Smooth muscle cell of the brain vasculature (primary cell): ENCODE measurements at regions not wholly inside any gene's neighbourhood (a gene's known extent, or its start where the extent isn't known, plus 50 kb on each side); places are given as distances from the start of the nearest gene placed in this dataset.
A peak's percentile ranks its signal among the peaks of the same experiment; 100 is the strongest.

Experiments
- DNase-seq: peaks from one replicate; pipeline ENCODE4 v3.0.0-alpha.2; 2012; ENCODE audit warnings: low read depth, low spot score

DNA sequence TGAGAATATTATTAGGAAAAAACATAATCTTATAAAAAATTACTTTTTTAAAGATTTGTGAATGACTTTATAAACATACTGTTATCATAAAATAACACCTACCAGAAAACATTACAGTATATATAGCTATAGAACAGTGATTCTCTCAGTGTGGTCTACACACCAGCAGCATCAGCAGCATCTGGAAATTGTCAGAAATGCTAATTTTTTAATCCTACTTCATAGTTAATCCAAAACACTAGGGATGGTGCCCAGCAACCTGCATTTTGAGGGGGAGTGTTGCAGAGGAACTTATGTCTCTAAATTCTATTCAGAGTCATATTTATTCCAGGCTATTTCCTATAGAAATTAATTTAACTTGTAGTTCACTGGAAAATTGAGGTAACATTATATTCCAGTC lies 1107.8 kb downstream of the IGSF11 start:
- DNase-seq, result no peak

DNA sequence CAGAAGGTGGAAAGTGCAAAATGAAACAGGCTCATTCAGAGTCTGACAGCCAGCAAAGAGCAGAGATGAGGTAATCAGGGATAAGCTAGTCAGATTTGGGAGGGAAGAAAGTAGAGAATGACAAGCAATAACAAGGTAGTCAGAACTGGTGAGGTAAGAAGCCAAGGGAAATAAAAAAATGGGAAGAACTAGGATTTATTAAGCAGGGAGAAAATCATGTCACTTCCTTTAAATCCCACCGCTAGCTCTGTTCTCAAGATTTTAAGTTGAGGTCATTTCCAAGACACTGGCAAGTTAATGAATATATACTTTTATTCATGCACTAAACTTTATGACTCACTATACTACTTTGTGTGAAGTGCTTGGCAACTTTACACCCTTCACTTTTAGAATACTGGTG lies 1106.8 kb downstream of the IGSF11 start:
- DNase-seq, result no peak

DNA sequence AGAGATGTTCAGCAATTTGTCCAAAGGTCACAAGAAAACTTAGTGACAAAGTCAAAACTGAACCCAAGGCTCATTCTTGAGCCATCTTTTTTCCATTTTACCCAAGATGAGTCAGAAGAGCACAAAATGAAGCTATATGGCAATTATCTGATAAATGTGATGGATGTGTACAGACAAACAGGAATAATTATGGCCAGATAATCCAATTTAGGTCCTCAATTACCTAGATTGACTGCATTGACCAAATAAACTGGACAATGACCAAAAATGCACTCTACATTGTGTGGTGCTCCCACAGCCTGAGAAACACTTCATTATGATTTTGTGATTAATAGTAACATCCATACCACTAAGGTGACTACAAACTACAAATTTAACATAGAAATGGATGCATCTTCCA lies 1105.8 kb downstream of the IGSF11 start:
- no peak for DNase-seq

DNA sequence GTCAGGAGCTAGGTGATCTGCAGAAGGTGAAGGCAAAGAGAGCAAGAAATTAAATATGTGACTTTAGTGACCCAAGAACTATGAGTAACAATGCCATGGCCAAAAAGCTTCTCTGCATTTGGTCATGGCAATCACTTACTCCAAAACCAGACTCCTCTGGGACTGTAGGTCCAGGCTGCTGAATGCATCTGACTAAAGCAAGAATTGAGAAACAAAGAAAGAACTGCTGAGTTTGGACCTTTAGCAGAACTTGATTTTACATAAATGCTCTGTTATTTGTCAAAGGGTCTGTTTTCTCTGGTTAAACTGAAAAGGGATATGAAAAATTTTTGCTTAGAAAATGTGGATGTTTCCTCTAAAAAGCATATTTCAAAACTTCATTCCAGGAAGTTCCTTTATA lies 1102.2 kb downstream of the IGSF11 start:
- DNase-seq, result no peak

DNA sequence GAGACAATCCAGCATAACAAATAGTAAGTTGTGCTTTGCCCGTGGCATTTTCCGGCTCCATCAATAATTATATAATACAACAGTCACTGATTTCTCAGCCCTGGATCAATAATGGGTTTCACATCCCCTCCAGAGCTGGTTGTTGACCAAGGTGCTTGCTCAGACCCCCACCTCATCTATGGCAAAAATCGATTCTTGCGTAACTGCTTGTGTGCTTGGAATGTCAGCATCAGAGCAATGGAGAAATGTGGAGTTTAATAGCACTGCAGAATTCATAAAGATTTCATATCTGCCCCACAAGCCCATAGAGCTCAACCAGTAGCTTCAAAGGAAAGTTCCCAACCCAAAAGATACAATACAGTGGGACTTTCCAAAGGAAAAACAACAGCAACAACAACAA lies 1098.5 kb downstream of the IGSF11 start:
- DNase-seq, result no peak

GRCh38 chr3:117938974-117939373 lies 1095.7 kb downstream of the IGSF11 start:
- no peak for DNase-seq

DNA sequence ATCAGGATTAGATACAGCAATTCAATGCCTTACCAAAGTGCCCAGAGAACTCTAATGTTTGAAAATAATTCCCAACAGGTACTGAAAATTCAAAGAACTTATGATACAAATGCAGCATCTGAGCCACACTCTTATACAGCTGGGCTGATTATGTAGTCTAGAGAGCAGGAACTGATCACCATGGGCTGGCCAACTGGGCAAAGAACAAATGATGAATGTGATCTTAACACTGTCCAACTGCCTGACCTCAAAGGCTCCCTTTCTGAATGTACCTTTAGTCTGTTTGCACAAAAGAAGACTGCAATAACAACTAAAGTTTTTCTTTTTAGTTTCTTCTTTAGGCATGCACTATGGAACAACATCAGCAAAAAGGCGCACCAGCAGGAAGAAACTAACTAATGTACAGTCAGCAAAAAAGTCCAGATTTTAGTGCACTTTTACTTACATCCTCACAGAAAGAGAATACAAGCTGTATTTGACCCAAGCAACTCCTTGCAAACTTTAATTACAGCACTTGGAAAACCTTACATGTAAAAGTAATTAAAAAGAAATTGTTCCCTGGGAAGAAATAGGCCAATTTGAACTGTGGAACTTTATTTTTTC lies 1095.1 kb downstream of the IGSF11 start:
- no peak for DNase-seq

- no peak for DNase-seq
These were observed 1093.6 kb downstream of the IGSF11 start for GRCh38 chr3:117941015-117941414.

DNA sequence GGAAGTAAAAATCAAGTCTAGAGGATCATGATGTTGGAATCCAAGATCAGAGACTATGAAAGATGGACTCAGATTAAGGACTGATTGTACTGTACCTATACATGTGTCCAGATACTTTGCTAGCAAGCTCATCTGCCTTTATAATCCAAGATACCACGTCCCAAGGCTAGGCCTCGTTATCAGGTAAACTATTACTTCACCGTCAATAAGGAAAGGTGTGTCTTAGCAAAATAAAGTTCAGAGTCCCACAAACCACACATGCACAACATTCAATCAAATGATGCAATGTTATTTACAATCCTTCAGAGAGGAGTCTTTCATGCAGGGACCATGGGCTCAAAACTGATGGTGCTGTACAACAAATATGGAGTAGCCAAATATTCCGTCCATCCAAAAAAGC lies 1092.9 kb downstream of the IGSF11 start:
- no peak for DNase-seq

DNA sequence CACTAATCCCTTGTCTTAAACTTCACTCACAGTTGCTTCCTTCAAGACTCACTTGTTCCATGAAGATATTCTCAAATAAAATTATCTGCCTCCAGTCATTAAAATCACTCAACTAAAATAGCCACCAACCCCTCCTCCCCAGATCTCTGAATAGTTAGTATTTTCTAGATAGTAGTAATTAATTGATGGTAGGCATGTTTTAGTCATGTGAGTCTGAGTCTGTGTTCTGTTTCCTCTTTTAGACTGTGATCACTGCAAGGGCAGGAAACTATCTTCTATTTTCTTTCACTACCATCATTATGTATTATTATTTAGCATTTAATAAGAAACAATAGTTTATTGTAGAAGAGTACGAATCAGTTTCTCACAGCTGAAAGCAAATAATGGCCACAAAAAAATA lies 1080.5 kb downstream of the IGSF11 start:
- DNase-seq, result no peak

DNA sequence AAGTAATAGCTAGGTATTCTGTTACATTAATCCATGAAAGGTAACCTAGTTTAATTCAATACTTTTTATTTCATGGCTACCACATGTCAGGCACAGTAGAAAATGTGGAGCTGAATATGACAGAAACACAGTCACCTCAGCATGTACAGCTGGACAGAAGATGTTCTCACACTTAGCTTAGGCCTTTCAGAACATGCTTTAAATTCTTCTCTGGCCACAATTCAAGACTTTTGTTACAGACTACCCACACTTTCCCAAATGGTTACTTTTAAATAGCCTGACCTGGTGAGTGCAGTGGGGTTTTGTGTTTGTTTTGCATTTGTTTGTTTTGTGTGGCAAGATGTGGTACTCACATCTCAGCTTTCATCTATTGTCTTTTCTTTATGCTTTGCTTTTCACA lies 1079.5 kb downstream of the IGSF11 start:
- DNase-seq, result no peak

DNA sequence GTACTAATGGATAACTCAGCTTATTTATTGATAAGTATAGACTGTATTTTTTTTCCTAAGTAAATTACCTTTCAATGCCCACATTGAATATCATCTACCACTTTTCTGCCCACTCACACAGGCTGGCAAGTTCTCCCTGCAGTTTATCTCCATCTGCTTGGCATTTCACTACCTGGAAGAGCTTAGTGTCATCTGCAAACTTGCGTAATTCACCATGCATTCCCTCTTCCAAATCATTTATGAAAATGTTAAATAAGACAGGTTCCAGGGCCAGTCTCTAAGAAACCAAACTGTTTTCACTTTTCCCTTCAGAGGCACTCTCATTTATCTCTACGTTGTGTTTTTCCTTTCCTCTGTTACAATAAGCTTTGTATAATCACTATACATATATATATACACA lies 1076.6 kb downstream of the IGSF11 start:
- no peak for DNase-seq

GRCh38 chr3:117962750-117963149 lies 1071.9 kb downstream of the IGSF11 start:
- DNase-seq, result no peak

DNA sequence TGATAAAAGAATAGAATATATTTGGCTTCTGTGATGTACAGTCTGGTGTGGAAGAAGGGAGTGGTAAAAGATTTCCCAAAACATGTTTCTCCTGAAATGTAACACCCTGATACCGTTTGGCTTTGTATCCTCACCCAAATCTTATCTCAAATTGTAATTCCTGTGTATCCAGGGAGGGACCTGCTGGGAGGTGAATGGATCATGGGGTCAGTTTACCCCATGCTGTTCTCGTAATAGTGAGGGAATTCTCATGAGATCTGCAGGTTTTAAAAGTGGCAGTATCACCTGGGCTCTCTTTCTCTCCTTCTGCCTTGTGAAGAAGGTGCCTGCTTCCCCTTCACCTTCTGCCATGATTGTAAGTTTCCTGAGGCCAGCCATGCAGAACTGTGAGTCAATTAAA lies 1070.8 kb downstream of the IGSF11 start:
- DNase-seq, result no peak

GRCh38 chr3:117964814-117965213 lies 1069.8 kb downstream of the IGSF11 start:
- DNase-seq, result no peak

- no peak for DNase-seq
These were observed 1057.0 kb downstream of the IGSF11 start for GRCh38 chr3:117977504-117978228.

DNA sequence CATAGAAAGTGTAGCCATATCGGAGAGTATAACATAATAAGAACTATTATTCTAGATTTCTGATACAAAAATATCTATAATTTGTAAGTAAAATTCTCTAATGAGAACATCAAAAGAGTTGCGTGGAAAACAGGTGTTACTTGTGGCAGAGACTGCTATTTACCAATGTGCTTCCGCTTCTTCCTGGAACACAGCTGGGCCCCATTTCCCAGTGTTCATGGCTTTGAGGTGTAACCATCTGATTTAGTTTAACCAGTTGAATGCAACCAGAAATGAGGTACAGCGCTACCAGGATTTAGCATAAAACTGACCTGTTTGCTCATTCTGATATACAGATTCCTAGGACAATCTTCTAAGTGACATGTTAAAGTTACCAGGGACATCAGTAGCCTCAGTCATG lies 1055.2 kb downstream of the IGSF11 start:
- DNase-seq, result no peak

DNA sequence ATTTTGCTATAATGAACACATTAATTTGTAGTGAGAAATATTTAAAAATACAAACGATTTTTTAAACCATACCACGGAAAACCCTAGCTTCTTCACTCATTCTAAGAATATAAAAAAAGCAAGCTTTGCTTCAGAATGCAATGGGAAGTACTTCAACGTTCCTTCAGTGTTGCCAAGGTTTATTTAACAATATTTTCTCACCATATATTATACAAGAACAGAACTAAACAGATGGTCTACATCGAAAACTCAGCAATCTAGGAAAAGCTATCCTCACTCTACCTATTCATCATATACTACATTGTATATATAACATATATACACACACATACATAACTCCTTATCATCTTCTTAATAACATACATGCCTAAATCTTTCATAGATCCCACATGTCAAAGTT lies 1047.4 kb downstream of the IGSF11 start:
- DNase-seq, result no peak

DNA sequence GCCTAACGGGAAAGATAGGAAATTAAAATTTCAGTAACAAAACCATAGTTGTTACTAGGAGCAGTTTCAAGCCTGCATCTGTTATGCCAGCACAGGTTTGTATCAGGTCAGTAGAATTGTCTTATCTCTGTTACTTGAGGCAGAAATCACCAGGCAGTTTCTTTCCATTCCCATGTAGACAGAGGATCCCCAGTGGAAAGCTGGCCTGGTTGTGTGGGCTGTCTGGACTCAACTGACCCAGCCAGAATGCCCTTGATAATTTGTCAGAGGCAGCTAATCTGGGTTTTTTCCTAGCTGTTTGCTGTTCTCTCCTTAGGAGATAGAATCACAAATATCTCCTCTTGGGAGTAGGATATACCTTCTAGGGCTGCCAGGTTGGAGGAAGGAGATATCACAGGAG lies 1044.7 kb downstream of the IGSF11 start:
- DNase-seq, result no peak

- DNase-seq, result no peak
These were observed 1044.0 kb downstream of the IGSF11 start for GRCh38 chr3:117990627-117991026.

DNA sequence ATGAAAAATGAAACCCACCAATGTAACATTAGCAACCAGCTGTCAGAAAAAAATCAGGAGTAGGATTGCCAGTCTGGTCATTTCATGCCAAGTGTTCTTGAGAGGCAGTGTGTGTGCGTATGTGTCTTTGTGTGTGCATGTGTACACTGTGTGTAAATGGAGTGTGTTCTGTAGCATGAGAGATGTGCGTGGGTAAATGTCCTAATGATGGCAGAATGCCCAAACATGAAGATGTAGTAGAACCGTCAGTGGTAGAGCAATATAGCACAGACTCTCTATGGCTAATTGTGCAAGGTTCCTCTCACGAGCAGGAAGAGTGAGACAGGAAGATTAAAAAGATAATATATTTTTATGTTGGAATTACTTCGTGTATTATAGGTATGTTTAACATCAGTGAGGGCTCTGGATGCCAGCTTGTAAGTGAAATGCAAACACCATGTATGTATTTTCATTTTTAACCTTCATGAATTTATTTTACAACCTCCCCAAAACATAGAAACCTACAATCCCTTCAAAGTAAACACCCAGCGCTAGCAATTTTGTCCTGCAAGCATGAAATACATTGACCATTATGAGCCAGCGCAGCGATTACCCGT lies 1038.7 kb downstream of the IGSF11 start:
- no peak for DNase-seq

DNA sequence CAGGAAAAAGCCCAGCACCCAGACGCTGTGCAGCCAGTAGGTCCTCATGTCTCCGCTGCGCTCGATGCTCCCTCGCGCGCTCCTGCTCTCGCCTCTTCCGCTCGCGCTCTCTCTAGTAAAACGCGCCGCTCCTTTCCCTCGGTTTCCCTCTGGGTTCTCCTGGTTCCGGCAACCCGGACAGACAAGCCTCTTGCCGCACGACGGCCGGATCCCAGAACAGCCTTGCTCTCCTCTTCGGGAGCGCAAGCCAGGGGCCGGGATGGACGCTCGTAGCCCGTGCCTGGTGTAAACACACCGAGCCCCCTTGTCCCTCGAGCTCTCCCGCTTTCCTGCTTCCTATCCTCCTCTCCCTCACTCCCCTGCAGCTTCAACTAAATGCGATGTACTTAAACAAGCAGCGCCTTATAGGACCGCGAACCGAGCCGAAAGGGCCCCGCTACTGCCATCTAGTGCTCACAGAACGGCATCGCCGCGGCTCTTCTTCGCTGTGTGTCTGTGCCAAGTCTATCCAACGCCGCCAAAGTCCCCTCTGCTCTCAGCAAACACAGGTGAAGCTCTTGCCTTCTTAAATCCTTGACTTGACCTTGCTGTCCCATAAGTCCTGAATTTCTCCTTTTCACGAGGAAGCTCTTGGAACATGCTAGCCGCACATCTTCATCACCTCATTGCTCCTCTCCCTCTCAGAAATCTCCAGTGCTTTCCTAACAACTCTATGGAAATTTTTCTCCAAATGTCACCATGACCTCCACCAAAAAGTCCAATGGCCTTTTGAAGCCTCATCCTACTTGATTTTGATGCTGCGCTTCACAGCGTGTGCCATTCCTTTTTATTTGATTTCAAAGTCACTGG lies 1037.2 kb downstream of the IGSF11 start:
- peak; percentile 73 for DNase-seq
